NCI-H2107 treated with DMSO at 0.1 percent for 48 hours (cell line): ENCODE measurements at regions not wholly inside any gene's neighbourhood (a gene's known extent, or its start where the extent isn't known, plus 50 kb on each side); places are given as distances from the start of the nearest gene placed in this dataset.

Experiments
- DNase-seq: peaks from one replicate; lab custom pipeline; 2025; ENCODE audit not compliant: unreplicated experiment; lab: John Stamatoyannopoulos, UW

DNA sequence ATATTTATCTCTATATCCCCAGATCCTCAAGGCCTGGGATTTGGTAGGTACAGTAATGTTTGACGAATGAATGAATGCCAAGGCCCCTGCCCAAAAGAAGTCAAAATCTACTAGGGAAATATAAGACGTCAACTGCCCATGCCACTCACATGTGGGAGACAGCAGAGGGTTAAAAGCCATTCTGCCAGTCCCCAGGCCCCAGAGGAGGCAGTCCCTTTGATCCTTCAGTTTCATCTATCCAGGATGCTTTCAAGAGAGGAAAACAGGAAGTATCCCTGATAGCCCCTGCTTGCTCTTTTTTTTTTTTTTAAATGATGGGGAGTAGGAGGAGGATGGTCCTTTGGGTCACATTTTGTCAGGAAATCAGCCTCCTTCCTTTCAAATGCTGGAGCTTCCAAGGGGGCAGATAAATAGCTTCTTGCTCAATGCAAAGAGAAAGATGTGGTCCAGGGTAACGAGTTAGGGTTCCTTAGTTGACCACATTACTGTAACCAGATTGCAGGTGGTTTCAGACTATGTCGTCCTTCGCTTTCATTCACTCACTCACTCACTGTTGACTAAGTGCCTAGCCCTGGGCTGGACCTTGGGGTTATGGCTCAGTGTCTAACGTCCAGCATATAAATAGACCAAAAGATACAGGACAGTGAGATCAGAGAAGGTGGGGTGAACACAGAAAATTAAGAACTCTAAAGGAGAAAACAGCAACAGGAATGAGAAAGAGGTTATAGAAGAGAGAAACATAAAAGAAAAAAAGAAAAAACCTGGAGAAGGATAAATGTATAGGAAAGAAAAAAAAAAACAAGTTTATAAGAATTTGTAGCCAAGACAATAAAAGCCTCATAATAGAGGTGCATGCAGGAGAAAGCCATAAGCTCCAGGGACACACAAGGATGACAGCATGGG lies 64.6 kb upstream of the PIM1 start:
- DNase-seq: no peak

DNA sequence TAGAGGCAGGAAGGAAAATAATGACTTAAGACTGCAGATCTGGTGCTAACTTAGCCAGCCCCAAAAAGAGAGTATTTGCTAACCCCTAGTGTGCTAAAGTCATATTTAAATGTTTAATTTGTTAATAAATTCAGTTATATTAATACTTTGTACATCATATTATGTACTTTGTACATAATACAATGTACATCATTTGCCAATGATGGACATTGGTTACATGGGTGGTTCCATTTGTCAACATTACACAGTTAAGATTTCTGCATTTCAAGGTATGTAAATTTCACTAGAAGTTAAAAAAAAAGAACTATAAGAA lies 63.9 kb upstream of the PIM1 start:
- no peak for DNase-seq

DNA sequence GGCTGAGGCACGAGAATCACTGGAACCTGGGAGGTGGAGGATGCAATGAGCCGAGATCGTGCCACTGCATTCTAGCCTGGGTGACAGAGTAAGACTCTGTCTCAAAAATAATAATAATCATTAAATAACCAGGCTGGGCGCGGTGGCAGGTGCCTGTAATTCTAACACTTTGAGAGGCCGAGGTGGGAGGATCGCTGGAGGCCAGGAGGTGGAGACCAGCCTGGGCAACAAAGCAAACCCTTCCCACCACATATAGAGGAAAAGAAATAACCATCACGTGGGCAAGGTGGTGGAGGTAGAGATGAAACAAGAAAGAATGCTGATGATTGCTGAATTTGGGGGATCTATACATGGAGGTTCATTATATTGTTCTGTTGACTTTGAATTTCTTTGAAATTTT lies 63.4 kb upstream of the PIM1 start:
- DNase-seq: no peak

DNA sequence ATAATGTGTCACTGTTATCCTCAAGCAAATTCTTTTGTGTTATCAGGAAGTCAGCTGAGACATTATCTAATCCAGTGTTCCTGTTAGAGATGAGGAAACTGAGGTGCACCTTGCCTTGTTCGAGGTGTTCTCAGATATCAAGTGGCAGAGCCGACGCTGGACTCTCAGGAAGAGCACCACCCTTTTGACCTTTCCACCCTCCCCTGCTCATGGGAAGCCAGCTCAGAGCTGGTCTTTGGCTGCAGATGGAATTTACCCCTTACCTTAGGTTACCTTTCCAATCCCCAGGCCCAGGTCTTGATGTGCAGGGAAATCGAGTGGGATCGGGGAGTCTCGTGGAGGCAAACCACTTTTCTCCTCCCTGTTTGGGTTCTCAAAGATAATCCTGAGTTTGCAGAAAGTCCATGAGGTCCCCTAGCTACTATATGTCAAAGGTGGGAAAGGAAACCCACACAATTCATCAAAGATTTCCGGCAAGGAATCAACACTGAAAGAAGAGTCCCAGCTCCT lies 62.9 kb upstream of the PIM1 start:
- DNase-seq: no peak

DNA sequence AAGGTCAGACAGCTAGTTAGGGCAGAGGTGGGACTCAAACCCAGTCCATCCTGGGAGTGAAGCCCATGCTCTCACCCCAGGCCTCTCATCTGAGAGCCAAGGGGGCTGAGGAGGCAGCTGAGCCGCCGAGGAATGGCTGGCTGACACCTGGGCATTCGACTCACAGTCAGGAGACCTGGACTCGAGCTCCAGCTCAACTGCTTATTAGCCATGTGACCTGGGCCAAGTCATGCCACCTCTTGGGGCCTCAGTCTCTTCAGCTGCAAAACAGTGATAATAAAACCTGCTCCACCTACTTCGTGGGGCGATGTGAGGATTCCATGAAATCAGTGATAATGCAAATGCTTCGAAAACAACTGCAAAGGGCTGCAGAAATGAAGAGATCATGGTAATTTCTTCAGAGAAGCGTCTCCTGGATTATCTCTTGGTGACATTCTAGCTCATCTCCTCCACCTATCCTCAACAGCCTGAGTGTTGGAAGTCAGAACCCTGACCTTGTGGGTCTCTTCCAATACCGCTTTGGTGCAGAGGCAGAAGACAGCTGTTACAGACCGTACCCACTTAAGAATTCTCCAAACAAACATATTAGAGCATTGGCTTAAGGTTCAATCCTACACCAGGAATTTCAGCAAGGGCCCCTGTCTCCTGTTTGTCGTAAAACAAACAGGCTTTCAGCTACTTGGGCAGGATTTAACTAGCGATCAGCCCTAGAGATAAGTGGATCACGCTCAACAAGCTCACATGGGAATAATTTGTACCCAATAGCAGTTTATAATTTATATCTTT lies 60.0 kb upstream of the PIM1 start:
- DNase-seq: no peak

DNA sequence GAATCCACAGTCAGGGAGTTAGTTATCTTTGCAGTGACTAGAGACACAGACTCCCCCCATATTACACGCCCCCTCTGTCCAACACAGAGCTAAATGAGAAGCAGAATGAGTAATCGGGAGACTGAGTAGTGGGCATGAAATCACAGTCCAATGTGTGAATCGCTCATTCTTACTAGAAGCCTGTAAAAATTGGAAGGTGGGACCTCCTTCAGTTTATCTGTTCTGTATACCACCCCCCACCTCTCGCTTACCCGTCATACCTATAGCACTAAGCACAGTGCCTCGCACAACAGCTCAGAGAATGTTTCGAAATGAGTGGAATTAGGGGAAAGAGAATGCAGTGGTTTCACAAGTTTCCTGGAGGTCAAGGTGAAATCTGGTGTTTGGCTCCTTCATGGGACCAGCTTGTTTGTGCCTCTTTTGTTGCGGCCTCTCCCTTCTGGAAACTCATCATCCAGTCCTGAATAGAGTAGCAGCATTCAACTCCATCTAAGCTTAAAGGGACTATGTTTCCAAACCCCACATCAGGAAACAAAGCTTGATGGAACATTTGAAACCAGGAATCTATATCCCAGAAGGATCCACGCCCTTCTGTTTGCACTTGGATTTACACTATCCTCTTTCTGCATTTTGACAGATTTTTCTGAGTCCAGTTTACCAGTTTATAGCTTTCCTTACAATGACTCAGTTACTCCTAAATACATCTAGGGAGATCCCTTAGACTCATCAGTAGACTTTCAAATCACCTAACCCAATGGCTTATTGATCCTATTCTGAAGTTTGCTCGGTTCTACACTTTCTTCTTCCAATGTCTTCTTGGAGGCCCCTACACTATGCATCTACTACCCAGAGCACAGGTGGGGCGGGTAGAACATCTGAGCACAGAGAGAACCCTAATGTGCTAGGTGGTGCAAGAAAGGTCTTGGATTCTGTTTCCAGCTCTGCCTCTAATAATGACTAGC lies 59.2 kb upstream of the PIM1 start:
- DNase-seq: no peak

DNA sequence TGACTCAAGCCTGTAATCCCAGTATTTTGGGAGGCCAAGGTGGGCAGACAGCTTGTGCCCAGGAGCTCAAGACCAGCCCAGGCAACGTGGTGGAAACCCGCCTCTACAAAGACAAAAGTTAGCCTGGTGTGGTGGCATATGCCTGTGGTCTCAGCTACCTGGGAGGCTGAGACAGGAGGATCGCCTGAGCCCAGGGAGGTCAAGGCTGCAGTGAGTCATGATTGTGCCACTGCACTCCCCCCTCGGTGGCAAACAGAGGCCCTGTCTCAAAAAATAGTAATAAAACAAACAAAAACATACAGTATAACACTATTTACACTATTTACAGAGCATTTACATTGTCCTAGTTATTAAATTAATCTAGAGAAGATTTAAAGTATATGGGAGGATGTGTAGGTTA lies 56.0 kb upstream of the PIM1 start:
- DNase-seq: no peak

DNA sequence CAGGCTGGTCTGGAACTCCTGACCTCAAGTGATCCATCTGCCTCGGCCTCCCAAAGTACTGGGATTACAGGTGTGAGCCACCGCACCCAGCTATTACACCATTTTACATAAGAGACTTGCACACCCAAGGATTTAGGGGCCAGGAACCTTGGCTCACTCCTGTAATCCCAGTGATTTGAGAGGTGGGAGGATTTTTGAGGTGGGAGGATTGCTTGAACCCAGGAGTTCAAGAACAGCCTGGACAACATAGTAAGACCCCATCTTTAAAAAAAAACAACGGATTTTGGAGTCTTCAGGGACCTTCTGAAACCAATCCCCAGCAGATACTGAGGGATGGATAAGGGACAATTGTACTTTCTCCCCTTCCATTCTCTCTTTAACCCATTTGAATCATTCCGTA lies 55.3 kb upstream of the PIM1 start:
- DNase-seq: no peak

DNA sequence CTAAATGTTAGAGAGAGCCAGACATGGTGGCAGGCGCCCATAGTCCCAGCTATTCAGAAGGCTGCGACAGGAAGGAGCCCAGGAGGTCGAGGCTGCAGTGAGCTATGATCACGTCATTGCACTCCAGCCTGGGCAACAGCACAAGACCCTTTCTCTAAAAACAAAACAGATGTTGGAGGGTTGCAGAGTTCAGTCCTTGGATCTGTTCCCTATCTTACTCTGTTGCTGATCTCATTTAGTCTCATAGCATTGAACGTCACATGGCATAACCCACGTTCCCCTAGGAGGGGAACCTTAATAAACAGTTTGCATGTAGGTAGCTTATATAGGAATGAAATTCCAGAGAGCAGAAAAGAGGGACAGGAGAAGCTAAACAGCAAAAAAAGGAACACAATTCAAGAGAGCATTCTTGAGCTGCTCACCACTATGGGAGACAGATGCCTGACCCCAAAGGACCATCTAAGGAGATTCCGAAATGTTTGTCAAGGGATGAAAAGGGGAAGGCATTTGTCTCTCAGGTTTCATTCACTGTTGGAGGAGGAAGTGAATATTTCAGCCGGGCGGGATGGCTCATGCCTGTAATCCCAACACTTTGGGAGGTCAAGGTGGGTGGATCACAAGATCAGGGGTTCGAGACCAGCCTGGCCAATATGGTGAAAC lies 54.6 kb upstream of the PIM1 start:
- DNase-seq: no peak

DNA sequence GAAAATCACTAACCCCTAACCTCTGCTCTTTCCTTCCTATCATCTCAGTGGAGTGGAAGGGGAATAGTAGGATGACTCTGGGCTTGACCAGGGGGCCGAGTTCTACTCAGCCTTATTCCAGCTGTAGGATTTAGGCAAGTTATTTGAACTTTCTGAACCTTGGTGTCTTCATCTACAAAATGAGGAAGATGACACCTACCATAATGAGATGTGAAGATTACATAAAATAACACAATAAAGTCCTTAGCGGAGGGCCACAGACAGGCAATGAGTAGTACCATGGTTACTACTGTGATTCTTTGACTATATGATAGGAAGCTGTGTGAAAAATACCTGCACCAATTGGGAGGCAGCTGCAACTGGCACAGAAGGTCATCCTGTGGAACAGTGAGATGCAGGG lies 53.6 kb upstream of the PIM1 start:
- no peak for DNase-seq

DNA sequence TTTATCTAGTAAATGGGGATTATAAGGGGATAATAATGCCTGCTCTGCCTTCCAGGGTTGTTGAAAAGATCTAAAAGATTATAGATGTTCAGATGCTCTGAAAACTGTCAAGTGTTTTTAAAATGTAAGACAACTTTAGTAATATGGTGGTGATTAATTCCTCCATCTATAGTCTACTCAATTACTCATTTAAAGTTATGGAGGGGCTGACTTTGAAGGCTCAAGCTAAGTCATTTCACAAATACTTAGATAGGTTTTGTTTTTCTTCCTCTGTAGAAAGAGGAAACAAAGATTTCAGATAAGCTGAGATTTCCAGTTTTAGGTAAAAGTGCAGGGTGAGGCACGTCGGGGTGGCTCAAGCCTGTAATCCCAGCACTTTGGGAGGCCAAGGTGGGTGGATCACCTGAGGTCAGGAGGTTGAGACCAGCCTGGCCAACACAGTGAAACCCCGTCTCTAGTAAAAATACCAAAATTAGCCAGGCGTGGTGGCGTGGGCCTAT lies 50.5 kb upstream of the PIM1 start:
- no peak for DNase-seq
